Right cardiac atrium (tissue), 5 donors: ENCODE measurements at regions not wholly inside any gene's neighbourhood (a gene's known extent, or its start where the extent isn't known, plus 50 kb on each side); places are given as distances from the start of the nearest gene placed in this dataset.
"Not testable (repeated sequence)": the region's sequence is repeated elsewhere in the genome, so short reads cannot be mapped to it uniquely, and the experiment has no call there.

Source experiments
- ATAC-seq, 2 donors: fragments of 200-7000 bp; cut with Tn5 transposase; one replicate each; pipeline versions ENCODE4 v1.8.0 to v1.9.1; 2020; ENCODE audit warnings: moderate library complexity in 2 of 2, mild to moderate bottlenecking in 1 of 2
- DNase-seq, 3 donors: peaks; one replicate each; pipeline ENCODE4 v3.0.0-alpha.2; 2020
- H3K27ac ChIP-seq: one replicate; pipeline ENCODE4 v1.5.1; 2013; ENCODE audit warnings: mild to moderate bottlenecking, low read length, control low read depth, moderate library complexity
- H3K27me3 ChIP-seq: one replicate; pipeline ENCODE4 v1.6.1; 2013; ENCODE audit not compliant: control insufficient read depth, insufficient read depth
- H3K4me1 ChIP-seq: one replicate; pipeline ENCODE4 v1.6.1; 2013; ENCODE audit warnings: low read length; ENCODE audit not compliant: control insufficient read depth, insufficient read depth
- H3K4me3 ChIP-seq: one replicate; pipeline ENCODE4 v1.5.1; 2013; ENCODE audit warnings: low read length, control low read depth
- H3K9me3 ChIP-seq: one replicate; pipeline ENCODE4 v1.6.1; 2013; ENCODE audit warnings: low read length; ENCODE audit not compliant: control insufficient read depth
- WGBS: extraction: QIAGEN DNeasy Blood & Tissue Kit; methylation state at CpG from one replicate; pipeline ENCODE4 v1.1.7; 2013; 5-methylcytosine and 5-hydroxymethylcytosine counted together
- intact Hi-C, 4 donors: fragments of 100-400 bp; cut with DNase I; formaldehyde crosslinking; loops; one replicate each; pipeline versions ENCODE4 v1.11.0 to v1.14.0; 2022 to 2023
- donor health status: healthy with polysubstance abuse.
- donor health status: DM: no; HTN: yes; CAD: no.
- donor health status: DM: no; HTN: no; CAD: no.
- donor health status: DM: no; HTN: yes; CAD: no; lungs with severe emphysema.
- donor health status: DM: yes; HTN: yes; CAD: no.

DNA sequence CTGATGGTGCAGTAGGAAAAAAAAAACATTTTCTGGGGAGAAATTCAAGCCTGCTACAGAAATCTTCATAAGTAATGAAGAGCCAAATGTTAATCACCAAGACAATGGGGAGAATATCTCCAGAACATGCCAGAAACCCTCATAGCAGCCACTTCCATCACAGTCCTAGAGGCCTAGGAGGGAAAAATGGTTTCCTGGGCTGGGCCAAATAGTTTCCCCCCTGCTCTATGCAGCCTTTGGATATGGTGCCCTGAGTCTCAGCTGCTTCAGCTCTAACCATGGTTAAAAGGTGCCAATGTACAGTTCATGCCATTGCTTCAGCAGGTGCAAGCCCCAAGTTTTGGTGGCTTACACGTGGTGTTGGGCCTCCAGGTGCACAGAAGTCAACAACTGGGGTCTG lies 113.1 kb downstream of the ZNF648 start:
- DNase-seq (no peak), ATAC-seq (no peak)
- no peaks in the 10 kb centered on the region for H3K4me1 ChIP-seq
- no peak overlapping the region for H3K4me3 ChIP-seq
- H3K9me3 ChIP-seq = peaks cover 2% of the 10 kb centered on the region
- no peak overlapping the region for H3K27ac ChIP-seq
- intact Hi-C loops = no loop called here
- H3K27me3 ChIP-seq = no peaks in the 10 kb centered on the region
- WGBS = 25% methylated on average over 1 of the region's 1 CpG

DNA sequence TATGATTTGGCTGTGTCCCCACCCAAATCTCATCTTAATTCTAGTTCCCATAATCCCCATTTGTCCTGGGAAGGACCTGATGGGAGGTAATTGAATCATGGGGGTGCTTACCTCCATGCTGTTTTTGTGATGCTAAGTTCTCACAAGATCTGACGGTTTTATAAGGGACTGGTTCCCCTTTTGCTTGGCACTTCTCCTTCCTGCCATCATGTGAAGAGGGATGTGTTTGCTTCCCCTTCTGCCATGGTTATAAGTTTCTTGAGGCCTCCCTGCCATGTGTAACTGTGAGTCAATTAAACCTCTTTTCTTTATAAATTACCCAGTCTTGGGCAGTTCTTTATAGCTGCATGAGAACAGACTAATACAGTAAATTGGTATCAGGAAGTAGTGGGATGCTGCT lies 114.1 kb downstream of the ZNF648 start:
- intact Hi-C loops = no loop called here
- no peak for ATAC-seq
- Histone ChIP-seq H3K27me3 (no peaks in the 10 kb centered on the region), H3K4me1 (no peaks in the 10 kb centered on the region), H3K9me3 (peaks cover 2% of the 10 kb centered on the region), H3K27ac (no peak overlapping the region), H3K4me3 (no peak overlapping the region)
- DNase-seq = no peak
- WGBS = 69% methylated on average over 1 of the region's 1 CpG

DNA sequence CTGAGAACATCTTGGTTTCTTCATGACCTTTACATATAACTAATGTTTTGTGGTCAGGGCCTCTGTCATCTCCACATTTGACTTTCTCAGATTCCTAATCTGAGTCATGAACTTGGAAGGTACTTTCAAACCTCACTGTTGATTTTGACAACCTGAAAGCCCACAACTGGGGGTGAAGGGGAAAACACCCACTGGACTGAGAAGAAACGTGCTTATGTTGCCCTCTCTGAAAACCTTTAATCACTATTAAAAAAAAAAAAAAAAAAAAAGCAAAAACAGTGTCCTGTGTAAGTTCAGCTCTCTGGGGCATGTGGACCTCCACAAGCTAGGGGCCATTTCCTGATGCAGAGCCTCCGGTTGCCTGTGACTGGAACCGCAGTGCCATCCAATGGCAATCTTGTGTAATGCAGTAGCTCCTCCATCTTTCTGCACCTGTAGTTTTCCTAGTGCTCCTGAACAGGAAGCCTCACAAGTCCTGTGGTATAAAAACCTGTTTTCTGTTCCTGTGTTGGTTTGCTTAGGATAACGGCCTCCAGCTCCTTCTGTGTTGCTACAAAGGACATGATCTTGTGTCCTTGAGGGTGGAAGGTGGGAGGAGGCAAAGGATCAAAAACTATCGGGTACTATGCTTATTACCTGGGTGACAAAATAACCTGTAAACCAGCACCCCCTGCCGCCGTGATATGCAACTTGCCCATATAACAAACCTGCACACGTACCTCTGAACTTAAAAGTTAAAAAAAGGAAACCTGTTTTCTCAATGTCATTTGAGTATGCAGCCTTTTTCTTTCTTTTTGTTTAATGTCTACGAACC lies 124.5 kb downstream of the ZNF648 start:
- WGBS = 28% methylated on average over 9 of the region's 9 CpGs
- Histone ChIP-seq H3K27me3 (no peaks in the 10 kb centered on the region), H3K4me3 (no peak overlapping the region), H3K27ac (no peak overlapping the region), H3K9me3 (no peaks in the 10 kb centered on the region), H3K4me1 (no peaks in the 10 kb centered on the region)
- ATAC-seq (peak; percentile 54 to 74), DNase-seq (no peak)
- intact Hi-C loops = loop anchor here in 2 of 4 donors (10.0 kb wide), 1 partner anchor 462 kb away; no protein-coding TSS in a partner anchor

DNA sequence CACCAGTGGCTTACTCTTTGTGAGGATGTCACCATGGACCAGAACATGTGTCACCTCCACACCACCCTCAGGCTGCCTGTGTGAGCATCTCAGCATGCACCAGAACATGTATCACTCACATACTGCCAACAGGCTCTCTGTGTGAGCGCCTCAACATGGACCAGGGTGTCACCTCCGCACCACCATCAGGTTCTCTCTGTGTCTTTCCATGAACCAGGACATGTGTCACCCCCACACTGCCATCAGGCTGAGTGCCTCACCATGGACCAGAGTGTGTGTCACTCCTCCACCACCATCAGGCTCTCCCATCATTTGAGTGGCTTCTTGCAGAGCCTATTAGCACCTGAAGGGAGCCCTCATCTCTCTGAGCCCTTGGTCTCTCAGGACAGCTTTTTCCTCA lies 125.2 kb downstream of the ZNF648 start:
- ATAC-seq (no peak), DNase-seq (no peak)
- Histone ChIP-seq H3K27ac (no peak overlapping the region), H3K9me3 (no peaks in the 10 kb centered on the region), H3K27me3 (no peaks in the 10 kb centered on the region), H3K4me1 (no peaks in the 10 kb centered on the region), H3K4me3 (no peak overlapping the region)
- 94% methylated on average over 2 of the region's 2 CpGs for WGBS
- intact Hi-C loops = loop anchor here in 2 of 4 donors (10.0 kb wide), 1 partner anchor 461 kb away; no protein-coding TSS in a partner anchor

DNA sequence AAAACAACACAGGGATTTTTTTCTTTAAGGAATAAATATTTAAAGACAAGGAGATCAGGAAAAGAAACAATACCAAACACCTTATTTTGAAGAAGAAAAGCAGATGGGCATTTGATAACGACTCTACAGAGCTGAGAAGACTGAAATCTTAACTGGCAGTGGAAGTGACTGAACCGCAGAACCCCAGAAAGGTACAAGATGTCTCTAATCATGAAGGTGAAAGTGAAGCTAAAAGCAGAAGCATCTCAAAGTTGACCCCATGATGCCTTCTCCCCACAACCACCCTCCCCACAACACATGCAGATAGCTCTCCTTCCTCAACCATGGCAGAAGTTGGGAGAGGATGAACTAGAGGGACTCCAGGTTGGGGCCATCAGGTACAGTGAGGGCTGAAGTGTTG lies 129.6 kb downstream of the ZNF648 start:
- 81% methylated on average over 2 of the region's 2 CpGs for WGBS

DNA sequence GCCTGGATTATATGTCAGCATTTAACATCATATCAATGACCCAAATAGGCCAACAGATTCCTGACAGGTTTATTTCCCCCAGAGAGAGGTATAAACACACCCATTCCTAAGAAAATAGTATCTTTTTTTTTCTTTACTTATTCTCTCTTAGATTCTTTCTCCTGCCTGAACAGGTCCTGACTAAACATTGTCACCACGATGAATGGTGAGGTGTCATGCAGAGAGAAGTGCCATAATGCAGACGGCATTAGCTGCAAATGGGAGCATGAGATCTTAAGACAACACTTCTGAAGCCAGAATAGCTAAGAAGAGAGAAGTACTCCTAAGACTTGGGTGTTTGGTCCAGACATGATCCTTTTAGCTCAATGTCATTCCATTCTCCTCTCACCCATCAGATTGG lies 131.3 kb downstream of the ZNF648 start:
- intact Hi-C loops = loop anchor here in 2 of 4 donors (10.0 kb wide), 1 partner anchor 455 kb away; no protein-coding TSS in a partner anchor
- no peak overlapping the region for H3K4me3 ChIP-seq
- 83% methylated on average over 2 of the region's 2 CpGs for WGBS
- H3K4me1 ChIP-seq = no peaks in the 10 kb centered on the region
- ATAC-seq (no peak), DNase-seq (no peak)
- H3K9me3 ChIP-seq = no peaks in the 10 kb centered on the region
- H3K27ac ChIP-seq = no peak overlapping the region
- H3K27me3 ChIP-seq = no peaks in the 10 kb centered on the region

More for the DNA sequence above, 129.6 kb downstream of the ZNF648 start:
- H3K27me3 ChIP-seq = no peaks in the 10 kb centered on the region
- H3K27ac ChIP-seq = no peak overlapping the region
- H3K4me3 ChIP-seq = no peak overlapping the region
- no peaks in the 10 kb centered on the region for H3K9me3 ChIP-seq
- no peak for DNase-seq
- no peaks in the 10 kb centered on the region for H3K4me1 ChIP-seq
- intact Hi-C loops = loop anchor here in 2 of 4 donors (10.0 kb wide), 1 partner anchor 457 kb away; no protein-coding TSS in a partner anchor
- no peak for ATAC-seq

DNA sequence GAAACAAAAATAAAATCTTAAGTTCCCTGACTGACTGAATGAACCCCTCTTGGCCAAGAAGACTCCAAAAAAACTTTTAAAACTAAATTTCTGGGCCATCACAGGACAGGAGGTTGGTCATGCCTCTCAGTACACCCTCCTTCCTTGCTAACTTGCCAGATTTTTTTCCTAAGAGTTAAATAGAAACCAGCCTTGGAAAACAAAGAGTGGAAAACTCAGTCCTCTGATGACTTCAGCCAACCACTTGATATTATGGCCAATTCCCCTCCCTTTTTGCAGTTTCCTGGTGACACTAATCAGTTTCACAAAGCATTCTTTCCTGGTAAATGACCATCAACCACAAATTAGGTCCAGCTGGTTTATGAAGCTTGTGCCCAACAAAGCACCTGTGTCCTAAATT lies 134.8 kb downstream of the ZNF648 start:
- intact Hi-C loops = no loop called here
- DNase-seq (no peak), ATAC-seq (peak in 1 of 2 donors; percentile 82)
- H3K27ac ChIP-seq = no peak overlapping the region
- no peaks in the 10 kb centered on the region for H3K27me3 ChIP-seq
- H3K9me3 ChIP-seq = no peaks in the 10 kb centered on the region
- H3K4me1 ChIP-seq = no peaks in the 10 kb centered on the region
- H3K4me3 ChIP-seq = no peak overlapping the region

DNA sequence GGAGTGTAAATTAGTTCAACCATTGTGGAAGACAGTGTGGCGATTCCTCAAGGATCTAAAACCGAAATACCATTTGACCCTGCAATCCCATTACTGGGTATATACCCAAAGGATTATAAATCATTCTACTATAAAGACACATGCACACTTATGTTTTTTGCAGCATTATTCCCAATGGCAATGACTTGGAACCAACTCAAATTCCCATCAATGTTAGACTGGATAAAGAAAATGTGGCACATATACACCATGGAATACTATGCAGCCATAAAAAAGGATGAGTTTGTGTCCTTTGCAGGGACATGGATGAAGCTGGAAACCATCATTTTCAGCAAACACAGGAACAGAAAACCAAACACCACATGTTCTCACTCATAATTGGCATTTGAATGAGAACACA lies 137.5 kb downstream of the ZNF648 start:
- H3K27ac ChIP-seq, H3K9me3 ChIP-seq, DNase-seq, H3K4me3 ChIP-seq, H3K4me1 ChIP-seq, intact Hi-C loops, H3K27me3 ChIP-seq, ATAC-seq: not testable (repeated sequence)
- 90% methylated on average over 2 of the region's 2 CpGs for WGBS

DNA sequence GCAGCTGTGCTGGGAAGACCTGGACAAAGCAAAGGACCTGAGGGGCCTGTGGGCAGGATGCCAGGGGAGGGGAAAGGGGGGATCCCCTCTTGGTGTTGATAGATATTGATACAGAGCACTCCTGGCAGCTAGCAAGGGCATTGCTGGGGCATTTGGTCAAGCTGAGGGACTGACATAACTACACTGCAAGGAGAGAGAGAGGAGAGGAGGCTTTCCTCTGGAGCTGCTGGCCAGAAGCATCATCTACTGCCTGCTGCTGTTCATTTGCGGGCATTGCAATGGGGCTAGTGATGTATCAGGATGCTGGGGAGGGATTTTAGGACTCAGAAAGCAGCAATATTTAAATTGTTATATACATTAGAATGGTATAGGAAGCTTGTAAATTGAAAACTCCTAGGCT lies 142.0 kb downstream of the ZNF648 start:
- Histone ChIP-seq H3K4me3 (no peak overlapping the region), H3K9me3 (no peaks in the 10 kb centered on the region), H3K27ac (no peak overlapping the region), H3K27me3 (no peaks in the 10 kb centered on the region), H3K4me1 (no peaks in the 10 kb centered on the region)
- intact Hi-C loops = no loop called here
- 98% methylated on average over 1 of the region's 1 CpG for WGBS
- ATAC-seq (no peak), DNase-seq (no peak)

DNA sequence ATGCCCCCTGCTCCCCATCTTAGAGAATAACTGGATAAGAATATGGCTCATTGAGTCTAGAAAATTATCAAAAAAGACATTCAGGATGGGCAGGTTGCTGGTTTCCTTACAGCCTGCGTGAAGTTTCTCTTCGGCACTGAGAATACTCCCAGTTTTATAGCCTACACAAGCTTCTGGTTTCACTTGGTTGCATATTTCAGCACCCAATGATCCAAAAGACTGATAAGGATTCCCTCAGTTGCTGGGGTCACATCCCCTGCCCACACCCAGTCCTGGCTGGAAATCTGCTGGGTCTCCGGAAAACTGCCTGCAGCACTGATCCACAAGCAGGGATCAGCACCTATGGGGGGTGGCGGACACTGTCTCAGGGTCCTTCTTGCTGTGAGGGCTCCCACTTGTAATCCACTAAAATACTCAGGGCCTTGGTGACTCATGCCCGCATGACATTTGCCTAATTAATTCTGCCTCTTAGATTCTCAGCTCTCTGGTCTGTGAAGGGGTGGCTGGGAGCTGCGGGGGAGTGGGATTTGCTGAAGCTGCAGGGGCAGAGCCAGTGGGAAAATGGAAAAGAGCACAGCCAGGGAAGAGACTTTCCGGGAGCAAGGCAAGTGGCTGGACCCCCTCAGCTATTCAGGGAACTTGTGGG lies 142.5 kb downstream of the ZNF648 start:
- H3K27me3 ChIP-seq = no peaks in the 10 kb centered on the region
- H3K9me3 ChIP-seq = no peaks in the 10 kb centered on the region
- H3K4me3 ChIP-seq = no peak overlapping the region
- ATAC-seq (no peak), DNase-seq (no peak)
- intact Hi-C loops = no loop called here
- WGBS = 57% methylated on average over 7 of the region's 7 CpGs
- no peak overlapping the region for H3K27ac ChIP-seq
- no peaks in the 10 kb centered on the region for H3K4me1 ChIP-seq

DNA sequence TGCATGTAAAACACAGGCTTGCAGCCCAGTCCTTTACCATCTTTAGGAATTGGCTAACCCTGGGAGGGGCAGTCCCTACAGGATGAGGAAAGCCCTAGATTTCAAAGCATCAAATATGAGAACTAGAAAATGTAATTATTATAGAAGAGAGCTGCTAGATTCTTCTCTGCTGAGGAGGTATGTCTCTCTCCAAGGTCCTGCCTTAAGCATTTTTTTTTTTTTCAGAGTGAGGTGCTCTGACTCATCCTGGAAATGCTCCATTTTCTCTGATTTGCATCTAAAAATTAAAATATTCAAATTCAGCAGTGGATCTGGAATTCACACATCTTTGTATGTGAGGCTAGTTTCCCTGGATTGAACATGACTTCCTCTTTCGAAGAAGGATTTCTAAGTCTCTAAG lies 149.8 kb downstream of the ZNF648 start:
- Histone ChIP-seq H3K4me1 (no peaks in the 10 kb centered on the region), H3K4me3 (no peak overlapping the region), H3K9me3 (no peaks in the 10 kb centered on the region), H3K27ac (no peak overlapping the region), H3K27me3 (no peaks in the 10 kb centered on the region)
- ATAC-seq = no peak
- intact Hi-C loops = no loop called here
- 96% methylated on average over 1 of the region's 1 CpG for WGBS
- no peak for DNase-seq
